ENCODE measurements at regions not wholly inside any gene's neighbourhood (a gene's known extent, or its start where the extent isn't known, plus 50 kb on each side); places are given as distances from the start of the nearest gene placed in this dataset.

GRCh38 chr10:56068473-56069263, 292.4 kb downstream of the ZWINT start:
- TF ChIP-seq, protein P1, sequence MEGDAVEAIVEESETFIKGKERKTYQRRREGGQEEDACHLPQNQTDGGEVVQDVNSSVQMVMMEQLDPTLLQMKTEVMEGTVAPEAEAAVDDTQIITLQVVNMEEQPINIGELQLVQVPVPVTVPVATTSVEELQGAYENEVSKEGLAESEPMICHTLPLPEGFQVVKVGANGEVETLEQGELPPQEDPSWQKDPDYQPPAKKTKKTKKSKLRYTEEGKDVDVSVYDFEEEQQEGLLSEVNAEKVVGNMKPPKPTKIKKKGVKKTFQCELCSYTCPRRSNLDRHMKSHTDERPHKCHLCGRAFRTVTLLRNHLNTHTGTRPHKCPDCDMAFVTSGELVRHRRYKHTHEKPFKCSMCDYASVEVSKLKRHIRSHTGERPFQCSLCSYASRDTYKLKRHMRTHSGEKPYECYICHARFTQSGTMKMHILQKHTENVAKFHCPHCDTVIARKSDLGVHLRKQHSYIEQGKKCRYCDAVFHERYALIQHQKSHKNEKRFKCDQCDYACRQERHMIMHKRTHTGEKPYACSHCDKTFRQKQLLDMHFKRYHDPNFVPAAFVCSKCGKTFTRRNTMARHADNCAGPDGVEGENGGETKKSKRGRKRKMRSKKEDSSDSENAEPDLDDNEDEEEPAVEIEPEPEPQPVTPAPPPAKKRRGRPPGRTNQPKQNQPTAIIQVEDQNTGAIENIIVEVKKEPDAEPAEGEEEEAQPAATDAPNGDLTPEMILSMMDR (IDR thresholded peaks at IDR 0.05; ENCODE audit: low read depth, low read length) = no peak
- no peak overlapping the region for H3K4me3 ChIP-seq (replicated peaks in 1 of 2; ENCODE audit: low read depth in 2 of 2, low read length in 2 of 2)
- no peak for DNase-seq (ENCODE audit: low read depth in 2 of 2)

- H3K4me3 ChIP-seq (replicated peaks in 1 of 2; ENCODE audit: low read depth in 2 of 2, low read length in 2 of 2) = no peak overlapping the region
- TF ChIP-seq, protein P1 (IDR thresholded peaks at IDR 0.05; ENCODE audit: low read depth, low read length) = no peak
- no peak for DNase-seq (ENCODE audit: low read depth in 2 of 2)
Measured at GRCh38 chr10:56068040-56068439, 293.0 kb downstream of the ZWINT start.

GRCh38 chr10:56063642-56064041, 297.4 kb downstream of the ZWINT start:
- no peak for DNase-seq (ENCODE audit: low read depth in 2 of 2)
- H3K4me3 ChIP-seq (replicated peaks in 1 of 2; ENCODE audit: low read depth in 2 of 2, low read length in 2 of 2) = no peak overlapping the region
- TF ChIP-seq, protein P1 (IDR thresholded peaks at IDR 0.05; ENCODE audit: low read depth, low read length) = no peak

GRCh38 chr10:56057860-56058259, 303.2 kb downstream of the ZWINT start:
- H3K4me3 ChIP-seq (replicated peaks in 1 of 2; ENCODE audit: low read depth in 2 of 2, low read length in 2 of 2) = no peak overlapping the region
- TF ChIP-seq, protein P1 (IDR thresholded peaks at IDR 0.05; ENCODE audit: low read depth, low read length) = no peak
- no peak for DNase-seq (ENCODE audit: low read depth in 2 of 2)

DNA sequence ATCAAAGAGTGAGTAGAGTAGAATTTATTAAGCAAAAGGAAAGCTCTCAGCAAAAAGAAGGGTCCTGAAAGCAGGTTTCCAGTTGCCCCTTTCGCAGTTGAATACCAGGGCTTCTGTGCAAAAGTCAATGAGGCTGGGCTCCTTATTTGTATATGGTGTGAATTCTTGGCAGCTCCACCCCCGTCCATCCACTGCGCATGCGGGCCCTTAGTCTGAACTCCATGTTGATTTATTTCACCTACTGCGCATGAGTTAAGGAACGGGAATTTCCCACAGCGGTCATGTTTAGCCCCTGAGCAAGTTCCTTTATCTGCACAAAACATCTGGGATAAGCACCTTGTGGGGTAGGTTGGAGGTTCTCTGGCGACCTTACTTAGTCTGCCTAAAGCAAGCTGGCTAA, 325.6 kb downstream of the ZWINT start:
- no peak for DNase-seq (ENCODE audit: low read depth in 2 of 2)
- TF ChIP-seq, protein P1 (IDR thresholded peaks at IDR 0.05; ENCODE audit: low read depth, low read length) = no peak
- H3K4me3 ChIP-seq (replicated peaks in 1 of 2; ENCODE audit: low read depth in 2 of 2, low read length in 2 of 2) = no peak overlapping the region

DNA sequence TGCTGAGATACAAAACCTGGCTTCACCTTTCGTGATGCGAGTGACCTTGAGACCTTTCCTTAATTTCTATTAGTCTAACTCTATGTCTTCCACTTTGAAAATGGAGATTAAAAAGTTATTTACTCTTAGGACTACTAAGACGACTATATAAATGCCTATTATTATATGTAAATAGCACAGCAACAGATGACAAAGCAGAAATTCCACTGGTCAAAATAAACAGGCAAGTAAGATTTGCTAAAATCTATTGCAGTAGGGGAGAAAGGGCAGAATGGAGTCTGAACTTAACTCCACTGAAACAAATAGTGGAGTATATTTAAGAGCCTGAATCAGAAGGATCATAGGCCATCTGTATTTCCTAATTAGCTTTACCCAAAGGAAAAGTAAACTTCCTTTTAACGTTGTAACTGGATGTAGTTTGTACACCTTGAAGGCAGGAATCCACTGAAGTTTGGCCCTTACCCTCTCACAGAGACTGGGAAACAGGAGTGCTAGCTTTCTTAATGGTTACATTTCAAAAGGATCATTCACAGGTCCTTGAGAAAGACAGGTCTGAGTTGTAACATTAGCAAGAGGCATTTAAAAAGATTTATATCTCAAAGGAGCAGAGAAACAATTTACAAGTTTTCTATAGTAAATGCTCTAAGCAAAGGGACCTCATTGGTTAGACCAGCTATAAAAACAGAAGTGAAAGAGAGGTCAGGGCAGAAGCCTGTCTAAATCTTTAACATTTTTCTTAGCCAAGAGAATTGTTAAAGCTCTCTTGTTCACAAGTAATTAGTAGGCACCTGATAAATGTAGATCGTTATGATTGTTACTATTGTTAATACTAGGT, 332.5 kb downstream of the ZWINT start:
- H3K4me3 ChIP-seq (replicated peaks in 1 of 2; ENCODE audit: low read depth in 2 of 2, low read length in 2 of 2) = no peak overlapping the region
- TF ChIP-seq, protein P1 (IDR thresholded peaks at IDR 0.05; ENCODE audit: low read depth, low read length) = no peak
- DNase-seq (ENCODE audit: low read depth in 2 of 2) = no peak

Measured in cardiac fibroblast (primary cell).